HG03175 (cell line): ENCODE measurements at regions not wholly inside any gene's neighbourhood (a gene's known extent, or its start where the extent isn't known, plus 50 kb on each side); places are given as distances from the start of the nearest gene placed in this dataset.
"Not testable (repeated sequence)": the region's sequence is repeated elsewhere in the genome, so short reads cannot be mapped to it uniquely, and the experiment has no call there.

ENCODE experiments used
- ATAC-seq: cut with Tn5 transposase; IDR thresholded peaks from one replicate; pipeline ENCODE4 v1.9.1; 2021; ENCODE audit warnings: mild to moderate bottlenecking, moderate library complexity; ENCODE audit not compliant: unreplicated experiment

DNA sequence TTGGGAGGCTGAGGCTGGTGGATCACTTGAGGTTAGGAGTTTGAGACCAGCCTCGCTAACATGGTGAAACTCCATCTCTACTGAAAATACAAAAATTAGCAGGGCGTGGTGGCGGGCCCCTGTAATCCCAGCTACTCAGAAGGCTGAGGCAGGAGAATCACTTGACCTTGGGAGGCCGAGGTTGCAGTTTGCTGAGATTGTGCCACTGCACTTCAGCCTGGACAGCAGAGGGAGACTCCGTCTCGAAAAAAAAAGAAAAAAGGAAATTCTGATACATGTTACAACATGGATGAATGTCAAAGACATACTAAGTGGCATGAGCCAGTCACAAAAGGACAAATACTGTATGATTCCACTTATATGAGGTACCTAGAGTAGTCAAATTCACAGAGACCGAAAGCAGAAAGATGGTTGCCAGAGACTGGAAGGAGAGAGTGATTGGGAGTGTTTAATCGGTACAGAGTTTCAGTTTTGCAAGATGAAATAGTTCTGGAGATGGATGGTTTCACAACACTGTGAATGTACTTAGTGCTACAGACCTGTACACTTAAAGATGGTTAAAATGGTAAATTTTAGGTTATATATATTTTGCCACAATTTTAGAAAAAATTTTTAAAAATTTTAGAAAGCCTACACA, 92.3 kb downstream of the BLID start:
- ATAC-seq, result no peak

DNA sequence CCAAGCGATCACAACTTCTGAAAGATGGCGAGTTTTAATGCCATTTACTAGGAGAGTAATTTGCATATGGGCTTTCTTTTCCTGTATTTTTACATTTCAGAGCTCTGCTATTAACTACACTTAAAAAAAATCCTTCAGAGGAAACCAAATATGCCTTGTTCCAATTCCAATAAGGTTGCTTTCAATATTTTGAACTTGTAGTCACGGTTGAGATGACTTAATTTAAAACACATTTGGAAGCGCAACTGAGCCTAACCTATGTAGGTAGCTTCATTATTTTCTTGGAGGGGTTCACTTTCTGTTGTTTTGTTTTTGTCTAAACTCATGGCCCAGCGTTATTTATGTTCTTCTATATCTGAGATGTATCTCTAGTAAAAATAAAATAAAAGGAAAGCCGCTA, 93.4 kb downstream of the BLID start:
- ATAC-seq, result no peak

DNA sequence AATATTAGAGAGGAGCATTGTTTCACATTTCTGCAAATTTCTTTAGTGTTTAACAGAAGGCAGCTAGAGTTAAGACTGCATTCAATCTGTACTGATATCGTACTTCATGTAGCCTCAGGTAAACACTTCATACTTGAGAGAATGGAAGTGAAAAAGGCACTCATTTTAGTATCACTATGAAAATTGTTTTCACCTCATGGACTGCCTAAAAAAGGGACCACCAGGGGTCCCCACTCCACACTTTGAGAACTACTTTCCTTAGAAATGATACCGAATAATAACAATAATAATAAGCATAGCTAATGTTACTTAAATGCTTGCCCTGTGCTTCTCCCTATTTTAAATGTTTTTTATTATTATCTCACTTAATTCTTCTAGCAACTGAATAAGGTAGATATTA, 95.1 kb downstream of the BLID start:
- ATAC-seq, result no peak

DNA sequence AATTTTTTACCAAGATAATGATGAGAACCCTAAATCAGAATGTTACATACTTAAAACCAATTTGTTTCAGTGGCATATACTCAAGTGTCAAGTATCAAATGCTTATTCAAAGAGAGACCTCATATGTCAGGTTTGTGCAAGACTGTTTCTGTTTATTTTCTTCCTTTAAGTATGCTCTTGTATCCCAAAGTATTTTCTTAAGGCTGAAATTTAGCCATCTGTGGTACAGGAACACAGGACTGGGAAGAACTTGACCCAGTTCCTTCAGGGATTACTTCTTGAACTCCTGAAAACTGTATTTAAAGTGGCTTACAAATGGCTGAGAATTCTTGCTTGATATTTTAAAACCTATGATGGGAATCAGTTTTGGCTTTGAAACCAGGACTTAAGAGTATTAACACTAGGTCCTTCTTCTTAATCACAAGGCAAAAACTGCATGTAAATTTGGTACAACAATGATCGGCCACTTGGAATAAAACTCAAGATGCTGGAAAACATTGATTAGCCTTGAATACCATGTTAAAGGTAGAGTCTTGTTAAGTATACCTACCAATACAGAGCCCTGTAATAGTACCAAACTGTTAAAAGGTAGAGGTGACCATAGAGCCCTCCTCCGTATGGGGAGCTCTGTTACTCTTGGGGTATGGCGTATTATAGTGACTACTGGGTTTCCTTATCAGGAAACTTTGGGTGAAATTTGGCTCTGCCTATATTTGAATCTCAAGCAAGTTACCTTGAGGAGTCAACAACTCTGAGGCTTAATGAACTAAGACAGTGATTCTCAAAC, 95.9 kb downstream of the BLID start:
- ATAC-seq, result no peak

DNA sequence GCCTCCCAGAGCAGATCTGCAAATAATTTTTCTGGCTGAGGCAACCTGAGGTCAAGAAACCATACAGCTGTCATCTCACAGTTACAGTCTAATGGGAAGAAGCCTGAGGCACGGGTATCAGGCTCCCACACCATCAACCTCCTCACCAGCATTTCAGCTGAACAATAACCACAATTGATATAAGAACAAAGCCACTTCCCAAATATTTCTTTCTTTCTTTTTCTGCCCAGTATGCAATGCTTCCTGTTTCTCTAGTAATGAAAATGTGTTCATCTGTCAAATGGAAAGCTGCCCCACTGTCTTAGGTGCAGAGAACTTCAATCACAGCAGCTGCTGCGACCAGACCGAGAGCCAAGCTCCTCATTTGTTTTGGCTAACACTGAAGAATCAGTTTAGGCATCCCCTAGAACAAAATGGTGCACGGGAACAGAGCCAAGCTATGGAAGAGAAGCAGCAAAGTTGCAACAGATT, 108.4 kb downstream of the BLID start:
- no peak for ATAC-seq

DNA sequence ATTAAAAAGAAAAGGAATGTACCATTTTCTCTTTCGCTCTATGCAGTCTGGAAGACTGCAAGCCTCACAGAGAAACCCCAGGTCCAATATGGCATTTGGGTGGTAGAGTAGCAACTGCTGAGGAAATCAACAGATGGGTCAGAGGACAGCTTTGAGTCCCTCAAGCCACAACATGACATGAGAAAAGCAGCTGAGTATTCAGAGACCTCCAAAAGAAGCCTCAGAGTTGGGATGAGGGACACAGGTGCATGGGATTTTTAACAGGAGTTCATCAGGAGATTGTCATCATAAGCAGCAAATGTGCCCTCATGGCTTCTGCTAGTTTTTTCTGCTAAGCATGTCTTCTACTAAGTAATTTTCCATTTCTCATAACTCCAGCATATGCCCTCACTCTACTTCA, 111.6 kb downstream of the BLID start:
- no peak for ATAC-seq

DNA sequence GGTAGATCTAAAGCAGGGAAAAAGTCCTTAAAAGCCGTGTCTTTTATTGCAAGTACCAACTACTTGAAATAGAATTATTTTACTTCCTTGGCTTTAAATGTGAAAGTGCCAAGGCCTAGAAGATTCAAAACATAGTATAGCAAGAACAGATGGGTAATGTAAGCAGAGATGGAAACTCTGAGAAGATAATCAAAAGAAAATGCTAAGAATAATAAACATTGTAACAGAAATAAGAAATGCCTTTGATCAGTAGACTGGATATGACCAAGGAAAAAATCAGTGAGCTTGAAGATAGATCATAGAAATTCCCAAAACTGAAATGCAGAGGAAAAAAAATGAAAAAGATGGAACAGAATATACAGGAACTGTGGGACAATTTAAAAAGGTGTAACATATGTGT, 113.1 kb downstream of the BLID start:
- ATAC-seq, result no peak

DNA sequence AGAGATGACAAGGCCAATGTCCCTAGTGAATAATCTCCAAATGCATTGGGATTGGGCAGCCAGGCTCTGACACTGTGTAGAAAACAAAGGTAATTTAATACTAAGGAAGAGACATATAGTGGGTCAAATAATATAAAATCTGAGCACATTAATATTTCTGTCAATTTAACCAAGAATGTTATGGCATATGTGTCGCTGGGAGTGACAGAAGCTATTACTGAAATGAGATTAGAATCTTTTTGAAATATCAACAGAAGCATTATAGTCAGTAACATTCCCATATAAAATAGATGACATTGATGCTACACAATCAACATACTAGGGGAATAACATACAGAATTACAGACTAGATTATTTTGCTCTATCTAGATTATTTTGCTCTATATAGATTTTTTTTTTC, 114.0 kb downstream of the BLID start:
- ATAC-seq, result no peak

DNA sequence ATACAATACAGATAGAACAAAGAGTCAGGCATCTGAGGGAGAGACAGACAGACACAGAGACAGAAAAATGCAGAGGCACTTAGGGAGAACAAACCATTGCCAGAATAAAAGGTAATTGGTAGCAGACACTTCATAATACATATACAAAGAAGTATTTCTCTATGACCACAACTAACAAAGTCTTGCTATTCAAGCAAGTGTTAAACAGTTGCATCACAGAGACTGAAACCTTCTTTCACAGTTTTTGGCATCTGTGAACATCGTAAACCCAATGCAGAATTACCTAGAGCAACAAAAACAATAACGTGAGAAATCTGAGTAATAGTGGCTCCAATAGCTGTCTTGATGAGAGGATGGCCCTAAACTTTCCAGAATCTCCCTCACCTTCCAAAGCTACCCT, 116.4 kb downstream of the BLID start:
- ATAC-seq, result no peak

DNA sequence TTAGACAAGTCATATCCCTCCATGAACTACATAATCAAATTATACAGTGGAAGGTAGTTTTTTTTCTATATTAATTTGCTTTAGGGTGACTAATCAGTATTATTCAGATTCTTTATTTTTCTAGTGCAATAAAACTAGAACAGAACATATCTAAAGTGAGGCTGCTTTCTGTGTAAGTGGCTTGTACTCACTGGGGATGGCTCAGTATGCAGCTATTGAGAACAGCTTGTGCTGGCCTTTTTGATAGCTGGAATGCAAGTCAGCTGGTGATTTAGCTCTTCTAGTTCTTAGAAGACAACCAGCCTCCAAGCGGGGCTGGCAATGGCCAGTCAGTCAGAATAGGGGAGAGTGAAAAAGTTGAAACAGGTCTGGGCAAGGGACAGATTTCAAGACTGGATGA, 119.4 kb downstream of the BLID start:
- no peak for ATAC-seq

DNA sequence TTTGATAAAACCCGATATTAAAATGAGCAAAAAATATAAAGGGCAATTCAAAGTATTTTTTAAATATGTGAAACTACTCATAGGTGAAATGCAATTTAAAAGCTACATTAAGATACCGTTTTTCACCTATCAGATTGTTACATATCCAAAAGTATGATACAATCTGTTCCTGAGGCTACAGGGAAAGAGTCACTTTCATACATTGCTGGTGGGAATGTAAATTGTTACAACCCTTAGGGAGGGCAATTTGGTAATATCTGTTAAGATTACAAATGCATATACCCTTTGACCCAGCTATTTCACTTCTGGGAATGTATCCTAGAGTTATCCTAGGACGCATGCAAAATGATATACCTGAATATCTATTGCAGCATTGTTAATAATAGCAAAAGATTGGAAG, 132.1 kb downstream of the BLID start:
- ATAC-seq, result no peak

DNA sequence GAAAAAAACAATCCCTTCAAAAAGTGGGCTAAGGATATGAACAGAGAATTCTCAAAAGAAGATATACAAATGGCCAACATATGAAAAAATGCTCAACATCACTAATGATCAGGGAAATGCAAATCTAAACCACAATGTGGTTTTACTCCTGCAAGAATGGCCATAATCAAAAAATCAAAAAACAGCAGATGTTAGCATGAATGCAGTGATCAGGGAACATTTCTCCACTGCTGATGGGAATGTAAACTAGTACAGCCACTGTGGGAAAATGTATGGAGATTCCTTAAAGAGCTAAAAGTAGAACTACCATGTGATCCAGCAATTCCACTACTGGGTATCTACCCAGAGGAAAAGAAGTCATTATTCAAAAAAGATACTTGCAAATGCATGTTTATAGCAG, 138.1 kb downstream of the BLID start:
- ATAC-seq, result not testable (repeated sequence)

DNA sequence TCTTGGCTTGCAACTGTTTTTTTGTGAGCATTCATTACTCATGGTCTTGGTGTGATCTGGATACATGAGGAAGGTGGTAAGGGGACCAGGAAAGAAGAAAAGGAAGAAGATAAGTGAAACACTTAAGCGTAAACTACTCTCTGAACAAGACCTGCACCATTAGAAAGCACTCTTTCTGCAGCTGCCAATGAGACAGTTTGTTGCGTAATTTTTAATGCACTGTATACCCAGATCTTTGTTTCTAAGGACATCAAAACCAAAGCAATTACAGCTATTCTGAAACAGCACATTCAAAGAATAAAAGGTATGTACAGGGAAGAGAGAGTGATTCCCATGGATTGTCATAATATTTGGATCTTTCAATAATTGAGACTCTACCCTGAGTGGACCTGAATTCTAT, 147.4 kb downstream of the BLID start:
- ATAC-seq, result no peak

DNA sequence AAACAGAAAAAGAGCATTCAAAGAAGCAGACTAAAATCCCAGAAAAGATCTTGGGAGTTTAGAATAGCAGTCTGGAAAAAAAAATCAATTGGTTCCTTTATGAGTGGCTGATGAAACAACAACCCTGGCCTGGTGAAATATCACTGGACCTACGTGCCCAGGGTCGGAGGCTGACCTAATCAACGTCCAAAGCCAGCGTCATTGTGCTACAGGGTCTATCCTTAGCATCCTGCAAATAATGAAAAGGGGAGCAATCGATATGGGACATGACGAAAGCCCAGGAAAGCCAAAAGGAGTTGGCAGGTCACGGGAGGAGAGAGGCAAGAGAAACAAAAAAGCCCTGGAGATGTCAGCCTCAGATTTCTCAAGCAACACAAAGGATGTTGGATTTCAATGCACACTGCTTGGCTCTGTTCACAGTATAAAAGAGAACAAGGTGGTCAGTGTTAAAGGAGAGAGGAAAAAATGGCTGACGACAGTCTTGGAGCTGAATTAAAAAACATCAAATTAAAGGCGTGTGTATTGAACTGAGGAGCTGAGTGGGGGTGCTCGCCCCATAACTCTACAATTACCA, 148.8 kb downstream of the BLID start:
- ATAC-seq, result no peak

DNA sequence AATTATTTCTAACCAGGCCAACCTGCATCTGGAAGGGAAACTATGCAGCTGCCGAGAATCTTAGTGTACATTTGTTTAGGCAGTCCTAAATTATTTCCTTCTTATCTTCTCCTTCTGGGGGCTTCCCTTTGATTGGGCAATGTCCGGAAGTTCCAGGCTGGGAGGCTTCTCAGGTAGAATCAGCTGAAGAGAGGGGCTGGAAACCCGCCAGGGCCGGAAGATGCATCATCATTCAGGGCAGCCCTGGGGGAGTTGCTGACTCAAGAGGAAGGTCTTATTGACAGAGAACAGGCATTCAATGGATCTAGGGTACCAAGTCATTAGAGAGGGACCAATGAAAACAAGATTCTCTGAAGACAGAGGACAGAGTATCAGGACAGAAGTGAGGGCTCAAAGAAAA, 150.7 kb downstream of the BLID start:
- ATAC-seq, result no peak

DNA sequence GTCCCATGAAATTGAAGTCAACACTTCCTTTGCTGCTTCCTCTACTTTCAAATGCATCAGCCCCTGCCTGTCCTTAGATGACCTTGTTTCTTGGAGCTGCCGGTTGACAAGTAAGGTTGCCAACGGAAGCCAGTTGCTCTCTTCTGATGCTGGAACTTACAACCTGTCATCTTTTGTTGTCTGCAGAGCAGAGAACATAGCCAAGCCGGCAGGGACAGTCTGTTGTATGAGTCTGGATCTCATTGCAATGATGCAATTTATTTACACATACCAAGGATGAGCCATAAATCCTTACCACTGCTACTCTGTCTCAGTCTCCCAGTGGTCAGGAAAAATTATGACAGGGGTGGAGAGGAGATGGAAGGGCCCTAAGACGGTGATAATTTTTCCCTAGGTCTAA, 151.4 kb downstream of the BLID start:
- ATAC-seq, result no peak

DNA sequence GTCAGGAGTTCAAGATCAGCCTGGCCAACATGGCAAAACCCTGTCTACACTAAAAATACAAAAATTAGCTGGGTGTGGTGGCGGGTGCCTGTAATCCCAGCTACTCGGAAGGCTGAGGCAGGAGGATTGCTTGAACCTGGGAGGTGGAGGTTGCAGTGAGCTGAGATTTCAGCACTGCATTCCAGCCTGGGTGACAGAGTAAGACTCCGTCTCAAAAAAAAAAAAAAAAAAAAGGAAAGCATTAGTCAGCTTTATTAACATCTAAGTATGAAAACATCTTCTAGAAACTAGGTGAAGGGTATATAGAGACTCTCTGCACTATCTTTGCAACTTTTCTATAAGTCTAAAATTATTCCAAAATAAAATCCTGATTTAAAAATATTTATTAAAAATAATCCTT, 152.2 kb downstream of the BLID start:
- not testable (repeated sequence) for ATAC-seq

DNA sequence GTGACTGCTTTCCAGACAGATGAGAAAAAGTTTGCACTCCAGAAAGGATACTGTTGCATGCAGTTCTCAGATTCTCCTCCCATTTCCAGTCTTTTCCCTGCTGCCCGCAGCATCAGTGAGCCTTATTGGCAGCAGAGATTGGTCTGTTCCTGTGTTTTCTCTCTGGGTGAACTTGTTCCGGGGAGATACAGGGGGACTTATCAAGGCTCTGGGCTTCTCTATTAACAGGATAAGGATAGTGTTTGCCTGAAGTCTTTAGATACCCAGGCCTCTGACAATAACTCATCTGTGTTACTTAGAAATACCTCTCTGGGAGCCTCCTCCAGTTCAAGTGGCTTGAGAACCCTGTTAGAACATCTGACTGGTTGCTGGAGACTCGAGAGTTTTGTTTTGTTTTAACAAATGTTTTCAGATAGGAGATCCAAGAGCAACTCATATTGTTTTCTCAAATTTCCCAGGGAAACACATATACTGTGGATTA, 154.7 kb downstream of the BLID start:
- no peak for ATAC-seq

DNA sequence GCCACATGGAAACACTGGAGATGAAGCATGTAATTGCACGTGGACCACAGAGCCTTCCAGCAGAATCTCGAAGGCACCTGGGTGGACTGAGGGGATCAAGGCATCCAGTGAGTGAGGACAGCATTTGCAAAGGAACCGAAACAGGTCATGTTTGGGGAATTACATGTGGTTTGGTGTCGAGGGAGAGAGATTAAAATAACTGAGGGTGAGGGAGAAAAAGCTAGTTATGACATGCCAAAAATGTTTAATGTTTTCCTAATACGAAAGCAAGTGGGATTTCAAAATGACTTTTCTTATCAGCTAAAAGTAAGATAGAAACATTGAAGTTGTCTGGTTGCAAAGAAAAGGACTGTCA, 157.1 kb downstream of the BLID start:
- no peak for ATAC-seq

DNA sequence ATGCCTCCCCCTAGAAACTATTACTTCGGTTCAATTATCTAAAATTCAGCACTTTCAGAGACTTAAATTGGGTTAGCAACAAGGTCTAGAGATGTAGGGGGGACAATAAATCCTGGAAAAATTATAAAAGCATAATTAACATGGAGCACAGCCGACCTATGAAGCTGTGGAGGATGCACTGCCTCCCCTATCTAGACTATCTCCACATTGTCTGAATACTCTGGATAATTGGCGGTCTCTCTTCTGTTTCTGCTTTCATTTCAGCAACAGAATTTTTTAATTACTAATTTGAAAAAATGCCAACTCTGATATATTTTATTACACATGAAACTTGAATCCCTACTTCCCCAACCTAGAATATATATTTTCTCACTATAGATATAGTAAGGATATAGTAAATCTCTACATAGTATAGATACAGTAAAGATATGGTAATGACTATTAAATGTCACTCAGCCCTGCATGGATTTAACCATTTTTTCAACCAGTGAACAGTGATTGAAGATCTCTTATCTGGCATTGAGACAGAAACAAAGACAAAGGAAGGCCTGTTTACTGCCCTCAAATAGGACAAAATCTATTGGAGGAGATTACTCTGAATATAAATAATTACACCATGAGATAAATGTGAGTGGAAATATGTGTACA, 157.6 kb downstream of the BLID start:
- ATAC-seq, result no peak

DNA sequence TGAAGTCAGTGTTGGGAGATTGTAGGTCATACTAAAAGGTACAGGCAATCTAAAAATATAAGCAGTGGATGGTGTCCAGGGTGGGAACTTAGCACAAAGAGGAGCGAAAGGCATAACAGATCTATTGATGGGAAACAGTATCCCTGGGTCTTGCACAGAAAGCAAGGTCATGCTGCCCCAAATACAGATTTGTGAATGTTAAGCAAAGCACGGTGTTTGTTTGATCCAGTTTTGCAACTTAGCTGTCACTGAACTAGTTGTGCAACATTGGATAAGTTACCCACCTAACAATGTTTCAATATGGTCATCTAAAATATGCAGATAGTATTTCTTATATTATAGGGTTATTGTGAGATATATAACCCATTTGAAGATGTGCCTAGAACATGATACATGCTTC, 162.9 kb downstream of the BLID start:
- no peak for ATAC-seq

DNA sequence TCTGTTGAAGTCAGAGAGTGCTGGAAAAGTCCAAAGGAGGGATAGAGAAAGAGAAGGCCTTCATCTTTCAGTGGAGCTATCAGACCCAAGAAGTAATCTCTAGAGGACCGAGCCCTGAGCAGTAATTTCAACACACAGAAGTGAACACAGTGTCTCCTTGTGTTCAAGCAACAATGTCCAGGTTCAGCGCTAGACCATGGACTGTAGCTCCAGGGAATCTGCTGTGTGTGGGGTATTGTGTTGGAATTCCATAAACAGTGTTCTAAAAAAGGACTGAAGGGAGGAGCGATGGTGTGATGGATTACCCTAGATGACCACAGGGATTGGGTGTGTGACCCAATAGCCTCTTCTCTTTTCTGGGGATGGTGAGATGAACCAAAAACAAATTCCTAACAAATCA, 165.9 kb downstream of the BLID start:
- no peak for ATAC-seq
